Spleen (tissue), 11 donors: ENCODE measurements at regions not wholly inside any gene's neighbourhood (a gene's known extent, or its start where the extent isn't known, plus 50 kb on each side); places are given as distances from the start of the nearest gene placed in this dataset.
A peak's percentile ranks its signal among the peaks of the same experiment; 100 is the strongest.

ENCODE experiments used
- DNase-seq: peaks from one replicate; pipeline ENCODE4 v3.0.0-alpha.2; 2020
- H3K27ac ChIP-seq, 8 donors: fragments of 200-600 bp; sonication (generic) in 7 of 8; 1 replicate in 4 of 8; 2 replicates in 4 of 8; pipeline versions ENCODE4 v1.5.0 to v1.8.0; 2016 to 2021; ENCODE audit warnings: inconsistent platforms in 4 of 8, mild to moderate bottlenecking in 4 of 8, moderate library complexity in 1 of 8
- H3K27me3 ChIP-seq, 7 donors: fragments of 200-600 bp; sonication (generic) in 6 of 7; replicated peaks in 1 of 7; 1 replicate in 4 of 7; 2 replicates in 3 of 7; pipeline versions ENCODE4 v1.5.0 to v1.8.0; 2016 to 2021; ENCODE audit warnings: inconsistent platforms in 3 of 7, mild to moderate bottlenecking in 1 of 7
- H3K36me3 ChIP-seq, 6 donors: fragments of 200-600 bp; sonication (generic) in 5 of 6; 1 replicate in 4 of 6; 2 replicates in 2 of 6; pipeline versions ENCODE4 v1.5.0 to v1.8.0; 2016 to 2021; ENCODE audit warnings: inconsistent platforms in 2 of 6
- H3K4me1 ChIP-seq, 6 donors: fragments of 200-600 bp; sonication (generic) in 5 of 6; 1 replicate in 3 of 6; 2 replicates in 3 of 6; pipeline versions ENCODE4 v1.5.0 to v1.8.0; 2016 to 2021; ENCODE audit warnings: inconsistent platforms in 3 of 6
- H3K4me3 ChIP-seq, 8 donors: fragments of 200-600 bp; sonication (generic) in 7 of 8; 1 replicate in 4 of 8; 2 replicates in 4 of 8; pipeline versions ENCODE4 v1.5.0 to v1.8.0; 2016 to 2021; ENCODE audit warnings: inconsistent platforms in 4 of 8, mild to moderate bottlenecking in 4 of 8, moderate library complexity in 2 of 8
- H3K9me3 ChIP-seq, 8 donors: fragments of 200-600 bp; sonication (generic) in 7 of 8; 1 replicate in 4 of 8; 2 replicates in 4 of 8; pipeline versions ENCODE4 v1.5.0 to v1.8.0; 2016 to 2021; ENCODE audit warnings: inconsistent platforms in 4 of 8
- CTCF ChIP-seq, 11 experiments: fragments of 200-600 bp in 7 of 11; fragments of 450-650 bp in 4 of 11; sonication (generic) in 4 of 11; IDR thresholded peaks in 8 of 11; conservative IDR thresholded peaks in 3 of 11; 1 replicate in 7 of 11; 2 replicates in 4 of 11; pipeline versions ENCODE4 v1.4.0 to v1.8.0; 2016 to 2021; ENCODE audit warnings: antibody characterized with exemption in 11 of 11, inconsistent platforms in 4 of 11, mild to moderate bottlenecking in 1 of 11
- POLR2A ChIP-seq, 3 donors: fragments of 450-650 bp; IDR thresholded peaks; one replicate each; pipeline ENCODE4 v1.5.1; 2017; ENCODE audit warnings: antibody characterized with exemption in 3 of 3, mild to moderate bottlenecking in 1 of 3
- POLR2AphosphoS5 ChIP-seq, 3 donors: sonication (generic); formaldehyde crosslinking; IDR thresholded peaks; one replicate each; pipeline ENCODE4 v1.5.1; 2017; ENCODE audit warnings: antibody characterized with exemption in 3 of 3
- WGBS, 5 donors: extraction: QIAGEN DNeasy Blood & Tissue Kit in 3 of 5; methylation state at CpG; one replicate each; pipeline versions ENCODE4 v1.1.5 to v1.1.7; 2013 to 2018; 5-methylcytosine and 5-hydroxymethylcytosine counted together
- intact Hi-C: fragments of 100-400 bp; cut with DNase I; formaldehyde crosslinking; loops from one replicate; pipeline ENCODE4 v1.15.0; 2023; ENCODE audit warnings: low total_unique reads
- donor health status: healthy with polysubstance abuse.
- donor health status: DM: no; HTN: no; CAD: no; lungs with moderate emphysema.
- donor health status: DM: no; HTN: no; CAD: no.
- donor health status: Bipolar disorder and iron deficiency.
- donor health status: healthy.
- donor health status: DM: no; HTN: no; CAD: no.
- donor health status: DM: yes; HTN: yes; CAD: no.

- no peaks in the 10 kb centered on the region for H3K27me3 ChIP-seq
- DNase-seq, result no peak
- H3K9me3 ChIP-seq, result no peaks in the 10 kb centered on the region
- 24 to 46% (median 36%) methylated on average over 9 of the region's 9 CpGs for WGBS, 5 donors
- peak overlapping the region in 2 of 8 donors; percentile 10 to 30 for H3K4me3 ChIP-seq
- TF ChIP-seq CTCF (IDR thresholded peaks at IDR 0.05 in 8 of 11, conservative IDR thresholded peaks at IDR 0.05 in 3 of 11) (peak in 7 of 11 experiments; percentile 27 to 57 (median 41)), POLR2AphosphoS5 (IDR thresholded peaks at IDR 0.05) (no peak)
- no peak overlapping the region for H3K27ac ChIP-seq
- H3K36me3 ChIP-seq, result no peaks in the 10 kb centered on the region
- intact Hi-C loops, result no loop called here
- H3K4me1 ChIP-seq, result no peaks in the 10 kb centered on the region
These were observed 215.6 kb upstream of the MAP2 start for GRCh38 chr2:209208211-209208610.

- no peak for TF ChIP-seq POLR2AphosphoS5 (IDR thresholded peaks at IDR 0.05)
- peaks cover 0 to under 1% (median 0%) of the 10 kb centered on the region in 8 donors for H3K9me3 ChIP-seq
- 76 to 95% (median 81%) methylated on average over 4 of the region's 4 CpGs for WGBS, 5 donors
- intact Hi-C loops, result no loop called here
- H3K27ac ChIP-seq, result no peak overlapping the region
- no peaks in the 10 kb centered on the region for H3K36me3 ChIP-seq
- no peaks in the 10 kb centered on the region for H3K27me3 ChIP-seq
- DNase-seq, result no peak
- H3K4me1 ChIP-seq, result no peaks in the 10 kb centered on the region
- H3K4me3 ChIP-seq, result no peak overlapping the region
These were observed 213.9 kb upstream of the MAP2 start for GRCh38 chr2:209209943-209210342.

GRCh38 chr2:209230560-209230959 is 193.3 kb upstream of the MAP2 start:
- Histone ChIP-seq H3K27me3 (no peaks in the 10 kb centered on the region), H3K36me3 (no peaks in the 10 kb centered on the region), H3K4me3 (no peak overlapping the region), H3K9me3 (peaks cover 0 to 8% (median 0%) of the 10 kb centered on the region in 8 donors), H3K4me1 (no peaks in the 10 kb centered on the region), H3K27ac (no peak overlapping the region)
- no peak for DNase-seq
- intact Hi-C loops, result no loop called here
- 83 to 94% (median 86%) methylated on average over 2 of the region's 2 CpGs for WGBS, 5 donors
- TF ChIP-seq POLR2A (IDR thresholded peaks at IDR 0.05) (no peak), POLR2AphosphoS5 (IDR thresholded peaks at IDR 0.05) (no peak), CTCF (IDR thresholded peaks at IDR 0.05 in 8 of 11, conservative IDR thresholded peaks at IDR 0.05 in 3 of 11) (no peak)

GRCh38 chr2:209236377-209236776 is 187.5 kb upstream of the MAP2 start:
- no peak overlapping the region for H3K27ac ChIP-seq
- H3K4me1 ChIP-seq, result no peaks in the 10 kb centered on the region
- intact Hi-C loops, result no loop called here
- DNase-seq, result no peak
- TF ChIP-seq CTCF (IDR thresholded peaks at IDR 0.05 in 8 of 11, conservative IDR thresholded peaks at IDR 0.05 in 3 of 11), result no peak
- no peak for TF ChIP-seq POLR2A (IDR thresholded peaks at IDR 0.05)
- TF ChIP-seq POLR2AphosphoS5 (IDR thresholded peaks at IDR 0.05), result no peak
- 49 to 74% (median 65%) methylated on average over 2 of the region's 2 CpGs for WGBS, 5 donors
- H3K27me3 ChIP-seq, result no peaks in the 10 kb centered on the region
- peaks cover 0 to 18% (median 11%) of the 10 kb centered on the region in 8 donors for H3K9me3 ChIP-seq
- no peak overlapping the region for H3K4me3 ChIP-seq
- H3K36me3 ChIP-seq, result no peaks in the 10 kb centered on the region
